Endothelial cell of umbilical vein (primary cell): ENCODE measurements at regions not wholly inside any gene's neighbourhood (a gene's known extent, or its start where the extent isn't known, plus 50 kb on each side); places are given as distances from the start of the nearest gene placed in this dataset.

Experiments
- BruUV-seq: library from RNA; stranded (reverse); fragments of 400-500 nt; replicated peaks from 2 replicates; lab custom pipeline; 2021; lab: Mats Ljungman, UMichigan
- CTCF ChIA-PET: fragments of 300-600, 350-600 bp; sonication (Branson Sonifier 250); formaldehyde crosslinking; loops from one replicate; lab custom pipeline; 2021; ENCODE audit warnings: antibody characterized with exemption, inconsistent platforms; lab: Charles Lee
- POLR2A ChIA-PET: fragments of 300-600, 350-600 bp; sonication (Branson Sonifier 250); formaldehyde crosslinking; loops from one replicate; lab custom pipeline; 2021; ENCODE audit warnings: antibody characterized with exemption, inconsistent platforms; lab: Charles Lee
- DNase-seq: peaks from one replicate; pipeline ENCODE4 v3.0.0-alpha.2; 2011; ENCODE audit warnings: low read depth, low spot score
- FAIRE-seq: peaks from 2 replicates; lab custom pipeline; 2011; peaks lifted over from hg19 to GRCh38; lab: Jason Lieb, UNC
- H2AFZ ChIP-seq: 2 replicates; pipeline ENCODE4 v1.6.0; 2012; ENCODE audit warnings: low read depth, low read length, control low read depth, inconsistent platforms
- H3K27ac ChIP-seq: 2 replicates; pipeline ENCODE4 v1.5.1; 2011; ENCODE audit warnings: low read depth, mild to moderate bottlenecking, control low read depth, low read length, moderate library complexity; ENCODE audit not compliant: insufficient read depth
- H3K27me3 ChIP-seq, 2 experiments: 2 replicates each; pipeline versions ENCODE4 v1.6.0 to v1.6.1; 2011; ENCODE audit warnings: low read length in 2 of 2, mixed read lengths in 1 of 2; ENCODE audit not compliant: control insufficient read depth in 2 of 2, insufficient read depth in 2 of 2
- H3K36me3 ChIP-seq, 2 experiments: 2 replicates in 1 of 2; 3 replicates in 1 of 2; pipeline ENCODE4 v1.5.1; 2011; ENCODE audit warnings: low read length in 2 of 2, mild to moderate bottlenecking in 1 of 2, moderate library complexity in 1 of 2; ENCODE audit not compliant: control insufficient read depth in 2 of 2, insufficient read depth in 2 of 2; ENCODE audit errors: extremely low read depth in 1 of 2
- H3K4me1 ChIP-seq: 3 replicates; pipeline ENCODE4 v1.5.1; 2011; ENCODE audit warnings: mild to moderate bottlenecking, low read length; ENCODE audit not compliant: control insufficient read depth, insufficient read depth; ENCODE audit errors: extremely low read depth
- H3K4me2 ChIP-seq: 2 replicates; pipeline ENCODE4 v1.6.1; 2011; ENCODE audit warnings: low read length, control low read depth, mixed read lengths; ENCODE audit not compliant: insufficient read depth
- H3K4me3 ChIP-seq, 3 experiments: fragments of 200-600 bp in 1 of 3; sonication (generic), shearing (Covaris generic) in 1 of 3; replicated peaks in 1 of 3; 2 replicates each; pipeline ENCODE4 v1.5.1; 2011 to 2016; ENCODE audit warnings: control low read depth in 3 of 3, low read length in 3 of 3, mild to moderate bottlenecking in 2 of 3, inconsistent platforms in 1 of 3, low read depth in 1 of 3, moderate library complexity in 1 of 3; ENCODE audit not compliant: insufficient read depth in 1 of 3
- H3K79me2 ChIP-seq: 2 replicates; pipeline ENCODE4 v1.6.0; 2012; ENCODE audit warnings: low read length, inconsistent platforms; ENCODE audit not compliant: control insufficient read depth, insufficient read depth
- H3K9ac ChIP-seq: replicated peaks from 2 replicates; pipeline ENCODE3; 2011; ENCODE audit warnings: low read length, control low read depth; ENCODE audit not compliant: insufficient read depth; ENCODE audit errors: extremely low read depth
- H3K9me1 ChIP-seq: replicated peaks from 3 replicates; pipeline ENCODE4 v1.6.0; 2011; ENCODE audit warnings: mild to moderate bottlenecking, low read length; ENCODE audit not compliant: control insufficient read depth, insufficient read depth; ENCODE audit errors: extremely low read depth
- H3K9me3 ChIP-seq: replicated peaks from 2 replicates; pipeline ENCODE4 v1.5.1; 2012; ENCODE audit warnings: low read length, inconsistent platforms; ENCODE audit not compliant: control insufficient read depth, insufficient read depth
- H4K20me1 ChIP-seq: replicated peaks from 2 replicates; pipeline ENCODE3; 2011; ENCODE audit warnings: mild to moderate bottlenecking, low read length; ENCODE audit not compliant: control insufficient read depth, insufficient read depth; ENCODE audit errors: extremely low read depth
- CTCF ChIP-seq, 2 donors: IDR thresholded peaks; 1 replicate in 1 of 2; 2 replicates in 1 of 2; pipeline ENCODE4 v1.5.1; 2011; ENCODE audit warnings: low read length in 2 of 2, mild to moderate bottlenecking in 2 of 2, moderate library complexity in 2 of 2, control low read depth in 1 of 2, inconsistent platforms in 1 of 2, low read depth in 1 of 2; ENCODE audit not compliant: insufficient read depth in 1 of 2; ENCODE audit errors: extremely low read depth in 1 of 2
- EZH2 ChIP-seq: IDR thresholded peaks from 2 replicates; pipeline ENCODE4 v1.6.1; 2012; ENCODE audit warnings: borderline replicate concordance, low read depth, mild to moderate bottlenecking, moderate library complexity, low read length, inconsistent platforms; ENCODE audit not compliant: severe bottlenecking
- FOS ChIP-seq: IDR thresholded peaks from 2 replicates; pipeline ENCODE4 v1.6.1; 2011; ENCODE audit warnings: mild to moderate bottlenecking, low read length, moderate library complexity, borderline replicate concordance; ENCODE audit not compliant: insufficient read depth
- GATA2 ChIP-seq: IDR thresholded peaks from 2 replicates; pipeline ENCODE4 v1.7.0; 2011; ENCODE audit warnings: low read depth, mild to moderate bottlenecking, moderate library complexity, mixed read lengths, low read length; ENCODE audit not compliant: insufficient read length, insufficient read depth
- JUN ChIP-seq: IDR thresholded peaks from 2 replicates; pipeline ENCODE4 v1.6.1; 2011; ENCODE audit warnings: borderline replicate concordance, low read depth; ENCODE audit not compliant: insufficient read length, insufficient read depth
- MAX ChIP-seq: IDR thresholded peaks from 2 replicates; pipeline ENCODE4 v1.6.1; 2011; ENCODE audit not compliant: insufficient read depth, insufficient read length
- MYC ChIP-seq: IDR thresholded peaks from one replicate; pipeline ENCODE4 v1.6.1; 2011; ENCODE audit warnings: mild to moderate bottlenecking, low read depth, low read length
- POLR2A ChIP-seq: IDR thresholded peaks from 2 replicates; pipeline ENCODE4 v1.6.1; 2012; ENCODE audit warnings: low read depth, mild to moderate bottlenecking, control low read depth, low read length
- POLR2AphosphoS5 ChIP-seq: IDR thresholded peaks from 2 replicates; pipeline ENCODE4 v1.6.1; 2012; ENCODE audit warnings: low read depth, mild to moderate bottlenecking, control low read depth, low read length, moderate library complexity; ENCODE audit not compliant: insufficient read depth
- dilution Hi-C: fragments of 300-500 bp; cut with MboI; formaldehyde crosslinking; loops from one replicate; pipeline ENCODE4 v1.15.0; 2019; ENCODE audit warnings: low sequenced_read_pairs; ENCODE audit not compliant: extremely low pct_ligation_motif_present
- intact Hi-C: fragments of 100-400 bp; cut with micrococcal nuclease; formaldehyde crosslinking; loops from one replicate; pipeline ENCODE4 v1.10.0; 2022

GRCh38 chr10:120347644-120348043, 109.4 kb upstream of the PLPP4 start:
- Histone ChIP-seq H2AFZ (no peak overlapping the region), H3K27me3 (peaks cover 3 to 4% of the 10 kb centered on the region in 2 experiments), H3K4me1 (no peaks in the 10 kb centered on the region), H3K79me2 (no peaks in the 10 kb centered on the region), H3K9me1 (no peaks in the 10 kb centered on the region), H4K20me1 (no peaks in the 10 kb centered on the region), H3K27ac (no peak overlapping the region), H3K9me3 (no peaks in the 10 kb centered on the region), H3K36me3 (no peaks in the 10 kb centered on the region), H3K4me2 (no peak overlapping the region), H3K9ac (no peak overlapping the region), H3K4me3 (no peak overlapping the region)
- dilution Hi-C loops (no loop called here), intact Hi-C loops (no loop called here)
- no TSS peak for BruUV-seq
- CTCF ChIA-PET: interaction anchor here (1.5 to 2.5 kb wide), 2 partner anchors 11 kb away, joined by 5 to 9 read pairs; no protein-coding TSS in a partner anchor
- POLR2A ChIA-PET: no interaction called here
- TF ChIP-seq CTCF (IDR thresholded peaks at IDR 0.05; ENCODE audit: extremely low read depth in 1 of 2, insufficient read depth in 1 of 2, low read depth in 1 of 2, low read length in 2 of 2) (no peak), EZH2 (no peak), MYC (no peak), MAX (no peak), GATA2 (no peak), POLR2AphosphoS5 (no peak), JUN (no peak), FOS (no peak), POLR2A (no peak)
- DNase-seq (no peak), FAIRE-seq (no peak)
